T-helper 1 cell treated with Interleukin-12 subunit alpha and Interleukin-12 subunit beta and Interleukin-4 antibody, amounts not matched to agents 30 μg/mL and 1 μg/mL, for 36 hours (primary cell): ENCODE measurements at regions not wholly inside any gene's neighbourhood (a gene's known extent, or its start where the extent isn't known, plus 50 kb on each side); places are given as distances from the start of the nearest gene placed in this dataset.

Experiments used
- H3K27ac Mint-ChIP-seq: one replicate; pipeline ENCODE4 v1.8.0; 2021; ENCODE audit warnings: mild to moderate bottlenecking, mixed read lengths
- H3K27me3 Mint-ChIP-seq: one replicate; pipeline ENCODE4 v1.8.0; 2021; ENCODE audit warnings: low read depth, mixed read lengths
- H3K36me3 Mint-ChIP-seq: one replicate; pipeline ENCODE4 v1.8.0; 2021; ENCODE audit warnings: low read depth, mixed read lengths
- H3K4me1 Mint-ChIP-seq: one replicate; pipeline ENCODE4 v1.8.0; 2021; ENCODE audit warnings: low read depth, mixed read lengths
- H3K4me3 Mint-ChIP-seq: one replicate; pipeline ENCODE4 v1.8.0; 2021; ENCODE audit warnings: mild to moderate bottlenecking, moderate library complexity, mixed read lengths
- H3K9me3 Mint-ChIP-seq: one replicate; pipeline ENCODE4 v1.8.0; 2021; ENCODE audit warnings: mixed read lengths

- Mint-ChIP-seq H3K9me3 (no peaks in the 10 kb centered on the region), H3K27ac (no peak overlapping the region), H3K4me1 (no peaks in the 10 kb centered on the region), H3K36me3 (no peaks in the 10 kb centered on the region), H3K4me3 (no peak overlapping the region), H3K27me3 (peaks cover 3% of the 10 kb centered on the region)
Observed at GRCh38 chr2:105454801-105455485, 56.1 kb upstream of the FHL2 start.

GRCh38 chr2:105451571-105452166, 52.8 kb upstream of the FHL2 start:
- no peak overlapping the region for H3K27ac Mint-ChIP-seq
- H3K9me3 Mint-ChIP-seq: no peaks in the 10 kb centered on the region
- no peaks in the 10 kb centered on the region for H3K4me1 Mint-ChIP-seq
- H3K36me3 Mint-ChIP-seq: no peaks in the 10 kb centered on the region
- peaks cover 11% of the 10 kb centered on the region for H3K27me3 Mint-ChIP-seq
- H3K4me3 Mint-ChIP-seq: no peak overlapping the region

- Mint-ChIP-seq H3K4me3 (no peak overlapping the region), H3K4me1 (no peaks in the 10 kb centered on the region), H3K27ac (no peak overlapping the region), H3K36me3 (no peaks in the 10 kb centered on the region), H3K9me3 (no peaks in the 10 kb centered on the region), H3K27me3 (peaks cover 17% of the 10 kb centered on the region)
Observed at GRCh38 chr2:105450471-105450870, 51.6 kb upstream of the FHL2 start.

GRCh38 chr2:105449076-105449475, 50.2 kb upstream of the FHL2 start:
- Mint-ChIP-seq H3K4me3 (no peak overlapping the region), H3K27ac (no peak overlapping the region), H3K4me1 (no peaks in the 10 kb centered on the region), H3K36me3 (no peaks in the 10 kb centered on the region), H3K27me3 (peaks cover 15% of the 10 kb centered on the region), H3K9me3 (no peaks in the 10 kb centered on the region)
